IPS-NIHi7 (cell line): ENCODE measurements at regions not wholly inside any gene's neighbourhood (a gene's known extent, or its start where the extent isn't known, plus 50 kb on each side); places are given as distances from the start of the nearest gene placed in this dataset.
A peak's percentile ranks its signal among the peaks of the same experiment; 100 is the strongest.

Source experiments
- DNase-seq: peaks from one replicate; pipeline ENCODE4 v3.0.0; 2012; ENCODE audit warnings: mixed read lengths; ENCODE audit errors: extremely low spot score

GRCh38 chrX:124518885-124519284 is 172.5 kb downstream of the SH2D1A start:
- no peak for DNase-seq

DNA sequence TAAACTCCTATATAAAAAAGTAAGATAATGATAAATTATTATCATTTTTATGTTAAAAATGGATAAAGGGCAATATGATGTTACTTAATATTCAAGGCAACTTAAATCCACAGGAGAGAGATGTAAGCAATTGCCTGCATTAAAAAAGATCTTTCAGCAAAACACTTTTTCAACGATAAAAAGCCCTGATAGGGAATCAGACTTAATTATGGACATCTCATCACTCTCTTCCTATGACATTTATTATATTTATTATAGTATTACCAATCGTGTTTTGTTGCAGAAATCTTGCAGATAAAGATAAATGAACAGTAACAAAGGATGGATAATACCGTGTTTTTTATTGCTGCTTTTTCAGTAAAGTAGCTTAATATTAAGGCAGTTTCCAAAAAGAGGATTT is 178.5 kb downstream of the SH2D1A start:
- no peak for DNase-seq

DNA sequence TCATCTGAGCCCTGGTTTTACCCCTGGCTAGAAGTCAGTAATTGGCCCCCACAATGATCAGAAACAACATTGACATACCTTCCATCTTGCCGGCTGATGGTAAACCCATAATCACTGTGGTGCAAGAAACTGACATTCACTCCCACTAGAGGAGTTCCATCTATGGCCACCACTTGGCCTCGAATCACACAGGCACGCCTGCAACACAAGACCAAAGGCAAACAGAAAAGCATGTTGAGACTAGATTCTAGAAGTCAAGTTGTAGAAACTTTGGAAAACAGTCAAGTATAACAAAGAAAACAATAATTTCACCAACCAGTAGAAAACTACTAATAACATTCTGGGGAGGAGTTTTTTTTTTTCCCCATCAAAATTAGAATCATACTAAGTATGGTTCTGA is 183.4 kb downstream of the SH2D1A start:
- no peak for DNase-seq

DNA sequence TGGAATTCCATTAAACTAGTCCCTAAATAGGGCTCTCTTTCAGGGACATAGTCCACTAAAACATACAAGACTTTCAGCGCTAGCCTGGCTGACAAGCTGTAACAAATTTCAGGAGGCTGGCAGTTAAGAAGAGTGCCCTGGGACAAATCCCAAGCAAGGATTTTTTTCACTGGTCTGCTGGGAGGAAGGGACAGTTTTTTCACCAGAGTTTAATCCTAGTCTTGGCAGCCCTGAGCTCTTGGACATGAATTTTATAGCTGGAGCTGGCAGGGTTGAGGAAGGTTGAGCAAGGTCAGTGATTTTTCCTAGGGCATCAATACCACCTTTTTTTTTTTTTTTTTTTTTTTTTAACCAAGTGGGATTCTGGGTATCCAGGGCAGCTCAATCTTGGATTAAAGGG is 184.4 kb downstream of the SH2D1A start:
- DNase-seq = no peak

- peak; percentile 22 for DNase-seq
Measured at GRCh38 chrX:124534536-124534935, 188.2 kb downstream of the SH2D1A start.

DNA sequence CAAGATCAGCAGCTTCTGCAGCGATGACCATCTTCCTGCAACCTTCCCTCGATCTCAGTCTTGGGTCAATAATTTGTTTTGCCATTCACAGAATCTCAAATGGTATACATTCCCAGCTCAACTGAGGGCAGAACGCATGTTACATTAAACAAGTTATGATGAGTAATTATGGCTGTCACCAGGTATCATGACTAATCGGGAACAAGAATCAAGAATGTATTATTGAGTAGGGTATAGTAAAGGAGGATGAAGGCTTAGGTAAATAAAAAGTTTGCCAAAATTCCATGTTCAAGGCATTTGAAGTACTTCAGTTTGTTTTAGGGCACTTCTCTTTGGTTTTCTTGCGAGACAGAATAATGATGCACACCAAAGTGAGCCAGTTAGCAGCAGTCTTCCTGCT is 194.1 kb downstream of the SH2D1A start:
- DNase-seq = no peak

GRCh38 chrX:124548571-124548970 is 202.2 kb downstream of the SH2D1A start:
- DNase-seq = peak; percentile 39

DNA sequence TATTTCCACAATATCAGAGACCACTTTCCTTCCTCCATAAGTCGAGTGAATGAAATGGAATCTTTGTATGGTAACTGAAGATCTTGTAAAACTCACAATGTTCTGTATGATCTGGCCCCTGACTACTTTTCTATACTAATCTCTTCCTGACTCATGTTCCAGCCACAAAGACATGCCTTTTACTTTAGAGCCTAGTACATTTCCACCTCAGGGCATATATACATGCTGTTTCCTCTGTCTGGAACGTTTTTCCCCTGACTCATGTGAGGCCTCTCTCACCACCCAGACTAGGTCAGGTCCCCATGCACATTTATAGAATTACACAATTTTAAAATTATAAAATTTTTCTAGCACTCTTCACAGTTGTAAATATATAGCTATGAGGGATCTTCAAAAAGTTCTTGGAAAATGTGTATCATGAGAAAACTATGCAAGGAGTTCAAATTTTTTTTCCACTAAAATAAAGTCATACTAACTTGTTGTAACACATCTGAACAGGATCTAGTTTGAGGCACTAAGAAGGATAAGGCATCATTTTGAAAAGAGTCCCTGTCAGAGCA is 208.8 kb downstream of the SH2D1A start:
- no peak for DNase-seq

DNA sequence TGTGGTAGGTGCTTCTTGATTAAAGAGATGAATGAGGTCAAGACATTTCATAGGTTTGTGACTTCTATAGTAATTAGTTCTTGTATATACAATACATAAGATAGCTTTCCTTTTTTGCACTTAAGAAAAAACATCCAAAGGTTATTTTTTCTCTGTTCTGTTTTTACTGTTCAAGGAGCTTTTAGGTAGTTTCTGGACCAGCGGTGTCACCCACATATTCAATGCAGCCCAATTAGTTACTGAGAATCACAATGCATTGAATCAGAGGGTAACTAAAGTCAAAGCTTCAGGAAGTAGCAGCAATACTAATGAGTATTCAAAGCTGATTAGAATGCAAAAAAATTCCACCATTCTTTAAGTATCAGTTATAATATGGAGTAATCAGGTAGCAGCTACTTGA is 211.6 kb downstream of the SH2D1A start:
- DNase-seq = no peak

DNA sequence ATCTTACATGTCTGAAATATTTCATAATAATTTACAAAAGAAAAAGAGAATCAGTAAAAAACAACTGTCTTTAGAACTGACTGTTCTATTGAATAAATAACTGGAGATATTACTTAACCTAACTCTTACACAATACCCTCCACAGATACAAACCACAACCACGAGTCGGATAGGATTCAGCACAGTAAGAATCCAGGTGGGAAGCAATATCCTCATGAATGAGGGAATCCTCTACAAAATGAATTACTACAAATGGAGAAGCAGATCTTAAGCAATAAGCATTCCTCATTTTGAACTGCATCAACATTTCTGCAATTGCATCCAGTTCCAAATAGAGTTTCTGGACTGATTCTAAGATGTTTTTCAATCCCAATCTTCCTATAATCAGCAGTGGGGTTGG is 227.1 kb downstream of the SH2D1A start:
- DNase-seq = no peak

DNA sequence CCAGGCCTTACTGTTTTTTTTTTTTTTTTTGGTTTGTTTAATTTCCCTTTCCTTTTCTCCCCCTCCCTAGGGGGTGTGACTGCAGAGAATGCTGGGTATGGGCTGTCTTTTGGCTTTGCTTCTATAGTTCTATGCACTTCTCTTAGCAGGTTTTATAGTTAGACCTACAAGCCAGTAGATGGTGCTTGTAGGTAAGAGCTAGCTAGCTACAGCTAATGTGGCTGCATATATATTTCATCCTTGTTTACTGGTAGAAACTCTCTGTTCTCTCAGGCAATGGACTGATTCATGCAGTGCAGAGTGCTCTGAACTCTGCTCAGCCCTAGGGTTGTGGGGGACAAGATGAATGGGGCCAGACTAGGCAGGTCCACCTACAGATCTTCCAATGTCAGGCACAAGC is 246.4 kb downstream of the SH2D1A start:
- DNase-seq = no peak

DNA sequence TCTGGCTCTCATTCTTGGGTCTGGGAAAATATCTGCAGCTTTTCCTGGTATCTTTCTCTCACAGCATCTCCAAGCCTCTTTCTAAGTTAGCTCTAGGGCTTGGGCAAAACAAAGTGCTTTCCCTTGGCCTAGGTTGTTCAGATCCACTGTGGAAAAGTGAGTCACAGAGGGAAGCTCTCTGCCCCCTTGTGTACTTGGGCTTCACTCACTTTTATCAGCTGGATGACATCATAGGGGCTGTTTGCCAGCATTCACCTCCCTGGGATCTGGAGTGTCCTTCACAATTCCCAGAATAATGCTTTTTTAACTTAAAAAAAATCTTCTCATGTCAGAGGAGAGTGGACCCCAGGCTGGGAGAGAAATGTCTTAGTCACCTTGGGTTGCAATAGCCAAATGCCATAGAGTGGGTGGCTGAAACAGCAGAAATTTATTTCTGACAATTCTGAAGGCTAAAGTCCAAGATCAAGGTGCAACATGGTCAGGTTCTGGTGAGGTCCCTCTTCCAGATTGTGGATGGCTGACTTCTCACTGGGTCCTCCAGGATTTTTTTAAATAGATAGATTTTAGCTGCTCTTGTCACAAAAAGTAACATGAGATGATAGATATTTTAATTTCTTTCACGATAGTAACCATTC is 247.8 kb downstream of the SH2D1A start:
- no peak for DNase-seq

DNA sequence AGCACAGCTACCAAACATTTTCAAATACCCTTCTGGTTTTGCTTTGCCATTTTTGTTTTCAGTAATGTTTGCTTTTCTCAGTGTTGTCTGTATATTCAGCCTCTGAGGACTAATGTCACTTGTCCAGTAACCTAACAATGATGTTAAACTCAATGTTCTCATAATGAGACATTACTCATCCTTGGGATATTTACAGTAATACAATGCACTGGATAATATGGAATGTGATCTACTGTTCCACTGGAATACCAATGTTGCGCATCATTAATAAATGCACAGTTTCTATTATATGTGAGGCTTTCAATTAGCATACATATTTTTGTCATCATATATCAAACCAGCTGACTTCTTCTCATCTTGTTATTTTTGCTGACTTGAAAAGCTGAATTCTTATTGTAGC is 259.1 kb downstream of the SH2D1A start:
- no peak for DNase-seq

GRCh38 chrX:124606724-124607123 is 260.4 kb downstream of the SH2D1A start:
- no peak for DNase-seq

- DNase-seq = no peak
Measured at GRCh38 chrX:124619710-124620109, 273.3 kb downstream of the SH2D1A start.

DNA sequence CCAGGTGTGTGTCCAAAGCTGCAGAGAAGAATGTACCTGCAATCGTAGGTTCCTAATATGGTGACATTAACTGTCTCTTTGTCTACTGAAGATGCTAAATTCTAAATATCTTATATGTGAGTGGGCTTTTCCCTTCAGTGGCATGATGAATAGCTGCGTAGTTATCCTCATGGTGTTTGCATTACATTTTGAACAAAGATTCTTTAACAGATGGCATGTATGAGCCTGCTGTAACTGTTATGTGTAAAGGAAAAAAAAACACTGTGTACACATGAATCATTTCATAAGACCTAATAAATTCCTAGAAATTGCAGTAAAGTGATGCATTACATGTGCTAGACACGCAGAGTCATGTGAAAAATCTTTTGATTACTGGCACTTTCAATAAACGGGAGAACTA is 288.0 kb downstream of the SH2D1A start:
- DNase-seq = no peak

DNA sequence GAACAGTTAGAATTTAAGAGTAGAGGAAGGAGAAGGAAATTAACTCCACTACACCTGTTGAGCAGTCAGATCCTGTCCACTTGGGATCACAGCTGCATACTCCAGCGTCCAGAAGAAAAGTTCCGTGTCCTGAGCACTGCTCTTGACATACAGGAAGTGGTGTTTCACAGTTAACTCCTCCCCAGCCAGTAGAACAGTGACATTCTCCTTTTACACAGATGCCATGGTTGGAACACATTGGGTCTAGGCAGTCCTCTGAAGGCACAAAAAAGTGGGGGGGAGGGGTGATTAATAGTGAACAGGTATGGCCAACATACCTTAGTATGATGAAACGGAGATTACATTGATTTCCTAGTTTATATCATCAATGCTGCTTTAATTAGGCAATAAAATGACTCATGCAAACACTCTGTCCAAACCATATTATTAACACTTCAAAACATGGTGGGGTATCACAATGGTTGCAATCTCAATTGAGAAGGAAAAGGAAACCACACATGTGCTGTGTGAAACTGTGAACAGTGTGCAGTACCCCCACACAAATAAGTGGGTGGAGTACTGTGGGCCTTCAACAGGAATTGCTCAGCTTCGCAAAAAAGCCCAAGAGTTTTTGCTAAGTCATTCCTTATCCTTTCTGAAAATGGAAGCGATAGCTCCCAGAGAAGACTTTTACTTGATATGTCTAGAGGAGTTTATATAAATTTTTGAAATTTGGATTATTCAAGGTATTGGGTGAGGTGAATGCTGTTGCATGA is 295.6 kb downstream of the SH2D1A start:
- DNase-seq = no peak

DNA sequence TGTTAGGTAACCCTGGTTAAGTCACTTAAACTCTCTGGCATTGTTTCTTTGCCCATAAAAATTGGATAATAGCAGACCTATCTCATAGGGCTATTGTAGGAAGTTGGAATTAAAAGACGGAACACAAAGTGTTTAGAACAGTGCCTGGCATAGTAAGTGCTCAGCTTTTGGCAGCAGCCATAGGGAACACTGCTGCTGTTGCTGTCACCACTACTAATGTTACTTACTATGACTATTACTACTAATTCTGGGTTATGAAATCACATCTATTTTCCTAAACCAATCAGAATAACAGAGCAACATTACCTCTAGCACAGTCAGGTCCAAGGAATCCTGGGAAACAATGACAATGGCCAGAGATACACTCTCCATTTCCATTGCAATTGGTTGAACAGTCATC is 300.0 kb downstream of the SH2D1A start:
- DNase-seq = no peak

- no peak for DNase-seq
Measured at GRCh38 chrX:124651031-124651430, 304.7 kb downstream of the SH2D1A start.

GRCh38 chrX:124665621-124666400 is 319.4 kb downstream of the SH2D1A start:
- DNase-seq = no peak

DNA sequence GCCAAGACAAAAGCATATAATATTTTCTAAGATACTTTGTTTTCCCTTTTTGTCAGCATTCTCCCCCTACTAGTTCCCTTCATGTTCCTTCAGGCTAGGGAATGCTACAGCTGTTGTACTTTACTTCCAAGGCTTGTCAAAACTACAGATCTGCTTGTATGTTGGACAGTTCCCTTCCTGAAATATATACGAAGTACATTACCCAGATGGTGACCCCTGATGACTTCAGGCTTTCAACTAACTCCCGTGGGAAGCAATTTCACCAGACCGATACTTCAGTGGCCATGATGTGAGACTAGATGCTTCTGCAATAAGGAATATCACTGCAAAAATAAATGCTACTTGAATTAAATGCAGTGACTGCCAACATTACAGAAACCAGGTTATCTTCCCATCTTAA is 332.8 kb downstream of the SH2D1A start:
- DNase-seq = no peak

- no peak for DNase-seq
Measured at GRCh38 chrX:124680287-124680686, 333.9 kb downstream of the SH2D1A start.

DNA sequence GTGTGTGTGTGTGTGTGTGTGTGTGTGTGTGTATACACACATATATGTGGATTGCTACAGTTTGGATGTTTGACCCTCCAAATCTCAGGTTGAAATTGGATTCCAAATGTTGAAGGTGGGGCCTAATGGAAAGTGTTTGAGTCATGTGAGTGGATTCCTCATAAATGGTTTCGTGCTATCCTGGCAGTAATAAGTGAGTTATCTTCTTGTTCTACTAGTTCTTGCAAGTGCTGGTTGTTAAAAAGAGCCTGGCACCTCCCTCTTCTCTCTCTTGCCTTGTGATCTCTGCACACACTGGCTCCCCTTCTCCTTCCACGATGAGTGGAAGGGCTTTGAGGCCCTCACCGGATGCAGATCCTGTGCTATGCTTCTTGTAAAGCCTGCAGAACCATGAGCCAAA is 344.1 kb downstream of the SH2D1A start:
- no peak for DNase-seq
